Gastroesophageal sphincter (tissue), 2 donors: ENCODE measurements at regions not wholly inside any gene's neighbourhood (a gene's known extent, or its start where the extent isn't known, plus 50 kb on each side); places are given as distances from the start of the nearest gene placed in this dataset.

ENCODE experiments used
- EP300 ChIP-seq: sonication (generic); formaldehyde crosslinking; IDR thresholded peaks from one replicate; pipeline ENCODE4 v1.6.1; 2017; ENCODE audit warnings: antibody characterized with exemption, mild to moderate bottlenecking
- POLR2A ChIP-seq, 2 donors: fragments of 450-650 bp; IDR thresholded peaks; one replicate each; pipeline ENCODE4 v1.6.1; 2017; ENCODE audit warnings: antibody characterized with exemption in 2 of 2, mild to moderate bottlenecking in 2 of 2, moderate library complexity in 1 of 2
- POLR2AphosphoS5 ChIP-seq: sonication (generic); formaldehyde crosslinking; IDR thresholded peaks from one replicate; pipeline ENCODE4 v1.6.1; 2017; ENCODE audit warnings: antibody characterized with exemption

DNA sequence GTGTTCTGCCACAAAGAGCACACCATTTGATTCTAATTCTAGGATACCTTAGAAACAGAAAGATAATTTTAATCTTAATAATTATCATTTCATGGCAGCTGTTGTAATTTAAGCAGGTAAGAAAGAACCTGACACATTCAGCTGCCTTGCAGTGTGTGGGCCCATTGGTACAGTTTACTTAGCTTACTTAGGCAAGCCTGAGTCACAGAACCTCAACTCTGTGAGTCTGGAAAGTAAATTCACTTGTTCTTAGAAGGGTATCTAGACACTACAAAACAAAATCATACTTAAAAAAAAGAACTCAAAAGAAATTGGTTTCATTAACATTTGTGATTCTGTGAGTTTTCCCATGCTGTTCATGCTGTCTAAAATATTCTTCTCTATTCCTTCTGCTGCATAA is 956.3 kb upstream of the SLC39A10 start:
- no peak for TF ChIP-seq EP300
- no peak for TF ChIP-seq POLR2A (IDR thresholded peaks at IDR 0.05)
- TF ChIP-seq POLR2AphosphoS5: no peak
